NCI-H1092 treated with DMSO at 0.1 percent for 48 hours (cell line): ENCODE measurements at regions not wholly inside any gene's neighbourhood (a gene's known extent, or its start where the extent isn't known, plus 50 kb on each side); places are given as distances from the start of the nearest gene placed in this dataset.
A peak's percentile ranks its signal among the peaks of the same experiment; 100 is the strongest.
"Not testable (repeated sequence)": the region's sequence is repeated elsewhere in the genome, so short reads cannot be mapped to it uniquely, and the experiment has no call there.

ENCODE experiments used
- DNase-seq: peaks from one replicate; lab custom pipeline; 2025; lab: John Stamatoyannopoulos, UW

DNA sequence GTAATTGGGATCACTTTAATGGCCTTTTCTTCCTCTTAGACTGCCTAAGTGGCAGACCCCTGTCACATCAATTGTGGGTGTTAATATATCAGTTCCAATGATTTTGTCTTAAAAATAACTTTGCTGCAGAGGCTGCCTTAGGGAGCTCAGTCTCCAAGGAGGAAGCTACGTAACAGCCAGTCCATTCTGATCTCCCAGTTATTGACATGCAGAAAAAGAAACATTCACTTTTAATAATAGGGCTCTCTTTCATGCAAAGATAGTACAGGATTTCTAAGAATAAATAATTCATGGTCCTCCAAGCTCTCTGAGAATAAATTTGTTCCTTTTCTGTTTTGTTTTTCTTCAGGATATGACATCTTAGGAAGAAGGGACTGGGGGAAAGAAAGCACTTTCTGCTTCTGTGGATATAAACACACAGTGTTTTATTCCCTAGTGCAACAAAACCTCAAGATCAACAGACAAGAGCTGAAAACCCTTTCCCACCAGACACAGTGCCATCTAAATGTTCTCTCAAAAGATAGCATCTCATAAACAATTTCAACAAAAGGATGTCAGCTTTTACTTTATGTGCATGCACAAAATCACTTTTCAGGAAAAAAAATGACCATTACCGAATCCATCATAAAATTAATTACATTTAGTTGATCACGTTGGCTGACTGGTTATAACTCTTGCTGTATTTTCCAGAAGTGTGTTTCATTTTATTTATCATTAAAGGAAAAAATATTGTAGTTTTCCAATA, 372.4 kb upstream of the SLC7A11 start:
- DNase-seq = no peak

DNA sequence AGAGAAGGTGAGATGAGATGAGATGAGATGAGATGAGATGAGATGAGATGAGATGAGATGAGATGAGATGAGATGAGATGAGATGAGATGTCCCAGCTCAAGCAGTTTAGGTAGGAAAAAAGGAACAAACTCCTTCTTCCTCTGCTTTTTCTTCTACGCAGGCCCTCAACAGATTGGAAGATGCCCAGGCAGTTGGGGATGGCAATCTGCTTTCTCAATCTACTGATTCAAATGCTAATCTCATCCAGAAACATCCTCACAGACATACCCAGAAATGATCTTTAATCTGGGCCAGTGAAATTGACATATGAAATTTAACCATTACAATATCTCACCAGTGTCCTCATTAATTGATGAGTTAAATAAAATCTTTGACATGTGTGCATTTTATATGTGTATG, 370.3 kb upstream of the SLC7A11 start:
- DNase-seq = no peak

DNA sequence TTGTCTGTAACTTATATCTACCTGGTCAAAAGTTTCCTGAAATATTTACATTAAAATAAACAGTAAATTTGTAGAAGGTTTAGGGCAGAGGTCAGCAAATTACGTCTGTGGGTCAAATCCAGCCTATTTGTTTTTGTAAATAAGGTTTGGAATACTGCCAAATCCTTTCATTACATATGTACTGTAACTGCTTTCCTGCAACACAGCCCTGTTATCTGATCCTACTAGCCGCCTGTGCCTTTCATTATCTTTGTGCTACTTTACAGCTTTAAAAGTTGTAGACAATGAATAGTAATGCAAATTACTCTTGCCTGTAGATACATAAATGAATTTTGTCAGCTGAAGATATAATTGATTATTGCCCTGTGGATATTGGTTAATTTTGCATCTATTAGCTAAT, 369.6 kb upstream of the SLC7A11 start:
- no peak for DNase-seq

DNA sequence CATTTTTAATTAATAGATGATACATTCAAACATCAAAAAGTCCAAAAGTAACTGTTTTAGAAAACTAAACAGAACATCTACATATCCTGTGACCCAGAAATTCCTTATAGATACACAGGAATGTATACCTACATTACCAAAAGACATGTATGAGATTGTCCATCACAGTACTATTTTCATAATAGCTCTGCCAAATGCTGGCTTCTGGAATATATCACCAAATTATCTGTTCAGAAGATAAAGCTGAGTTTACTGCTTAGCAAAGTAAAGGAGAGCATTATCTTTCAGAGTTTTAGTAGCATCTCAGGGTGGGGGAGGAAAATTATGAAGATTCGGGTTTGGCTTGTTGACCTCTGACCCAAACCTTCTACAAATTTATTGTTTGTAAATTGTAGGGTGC, 368.9 kb upstream of the SLC7A11 start:
- no peak for DNase-seq

DNA sequence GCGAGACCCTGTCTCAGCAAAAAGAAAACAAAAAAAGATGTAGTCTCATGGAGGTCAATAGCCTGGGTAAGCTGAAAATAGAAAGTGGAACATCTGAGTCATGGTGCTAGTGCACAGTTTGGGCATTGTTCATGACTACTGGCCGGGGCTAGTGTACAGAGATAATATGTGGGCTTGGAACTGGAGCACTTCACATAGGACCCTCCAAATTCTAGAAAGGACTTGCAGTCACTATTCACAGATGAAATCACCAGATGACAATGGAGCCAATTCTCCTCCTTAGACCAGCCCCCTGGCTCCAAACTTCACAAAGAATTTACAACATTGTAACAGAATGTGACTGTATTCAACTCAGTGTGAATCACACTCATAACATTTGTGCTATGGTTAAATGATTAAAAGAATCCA, 367.8 kb upstream of the SLC7A11 start:
- no peak for DNase-seq

DNA sequence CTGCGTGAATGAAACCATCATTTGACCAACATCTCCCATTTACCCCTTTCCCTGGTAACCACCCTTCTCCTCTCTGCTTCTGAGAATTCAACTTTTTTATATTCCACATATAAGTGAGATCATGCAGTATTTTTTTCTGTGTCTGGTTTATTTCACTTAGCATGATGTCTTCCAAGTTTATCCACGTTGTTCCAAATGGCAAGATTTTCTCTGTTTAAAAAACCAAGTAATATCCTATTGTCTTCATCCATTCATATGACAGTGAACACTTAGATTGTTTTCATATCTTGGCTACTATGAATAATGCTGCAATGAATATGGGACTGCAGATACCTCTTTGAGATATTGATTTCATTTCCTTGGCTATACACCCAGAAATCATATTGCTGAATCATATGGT, 362.4 kb upstream of the SLC7A11 start:
- no peak for DNase-seq

DNA sequence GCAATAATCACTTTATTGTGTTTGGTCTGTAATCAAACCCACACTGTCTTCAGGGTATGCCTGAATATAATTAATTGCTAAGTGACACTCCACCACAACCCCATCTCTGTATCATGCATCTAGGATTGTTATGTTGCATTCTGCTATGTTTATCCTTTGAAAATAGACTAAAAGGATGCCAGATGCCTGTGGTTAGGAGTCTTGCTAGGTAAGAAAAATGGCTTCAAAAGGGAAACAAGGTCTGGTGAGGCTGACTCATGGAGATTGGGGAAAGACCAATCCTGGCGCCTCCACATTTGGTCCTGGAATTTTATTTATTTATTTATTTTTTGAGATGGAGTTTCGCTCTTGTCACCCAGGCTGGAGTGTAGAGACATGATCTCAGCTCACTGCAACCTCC, 360.5 kb upstream of the SLC7A11 start:
- DNase-seq = no peak

DNA sequence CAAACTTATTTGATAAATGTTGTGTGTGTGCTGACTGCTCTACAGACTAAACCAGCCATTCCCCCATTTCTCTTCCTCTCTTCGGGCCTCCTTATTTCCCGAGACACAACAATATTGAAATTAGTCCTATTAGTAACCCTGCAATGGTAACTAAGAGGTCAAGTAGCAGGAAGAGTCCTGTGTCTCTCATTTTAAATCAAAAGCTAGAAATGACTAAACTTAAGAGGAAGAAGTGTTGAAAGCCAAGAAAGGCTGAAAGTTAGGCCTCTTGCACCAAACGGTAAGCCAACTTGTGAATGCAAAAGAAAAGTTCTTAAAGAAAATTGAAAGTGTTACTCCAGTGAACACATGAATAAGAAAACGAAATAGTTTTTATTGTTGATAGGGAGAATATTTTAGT, 357.8 kb upstream of the SLC7A11 start:
- DNase-seq = no peak

DNA sequence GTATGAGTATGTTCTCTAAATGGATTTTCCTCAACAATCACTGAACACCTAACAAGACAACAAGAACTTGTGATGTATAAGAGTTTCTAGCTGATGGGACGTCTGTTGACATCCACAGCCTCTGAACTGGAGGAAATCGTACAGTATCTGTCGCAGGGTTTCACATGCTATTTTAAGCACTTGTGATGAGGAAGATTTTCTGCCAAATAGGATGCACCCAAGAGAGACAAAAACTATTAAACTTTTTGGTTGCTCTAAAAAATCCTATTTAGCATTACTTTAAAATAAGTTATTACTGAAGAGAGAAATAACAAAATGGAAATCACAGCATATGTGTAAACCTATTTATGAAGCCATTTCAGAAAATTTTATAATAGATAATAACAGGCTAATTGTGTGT, 356.1 kb upstream of the SLC7A11 start:
- no peak for DNase-seq

DNA sequence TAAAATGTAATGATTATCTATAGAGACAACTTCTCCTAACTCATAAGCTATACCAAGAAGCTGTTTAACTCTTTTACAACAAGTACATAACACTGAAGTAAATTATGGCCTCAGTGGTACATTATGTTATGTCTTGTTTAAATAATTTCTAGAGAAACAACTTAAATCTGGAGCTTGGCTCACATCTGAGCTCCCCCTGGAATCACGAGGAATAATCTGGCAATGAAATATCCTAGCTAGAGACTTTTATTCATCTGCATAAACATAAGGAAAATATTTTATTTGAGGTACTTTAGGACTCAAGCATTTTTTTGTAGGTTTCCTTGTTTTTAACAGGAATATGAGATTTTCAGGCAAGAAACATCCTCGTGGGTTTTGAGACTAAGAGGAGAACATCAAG, 354.7 kb upstream of the SLC7A11 start:
- DNase-seq = no peak

DNA sequence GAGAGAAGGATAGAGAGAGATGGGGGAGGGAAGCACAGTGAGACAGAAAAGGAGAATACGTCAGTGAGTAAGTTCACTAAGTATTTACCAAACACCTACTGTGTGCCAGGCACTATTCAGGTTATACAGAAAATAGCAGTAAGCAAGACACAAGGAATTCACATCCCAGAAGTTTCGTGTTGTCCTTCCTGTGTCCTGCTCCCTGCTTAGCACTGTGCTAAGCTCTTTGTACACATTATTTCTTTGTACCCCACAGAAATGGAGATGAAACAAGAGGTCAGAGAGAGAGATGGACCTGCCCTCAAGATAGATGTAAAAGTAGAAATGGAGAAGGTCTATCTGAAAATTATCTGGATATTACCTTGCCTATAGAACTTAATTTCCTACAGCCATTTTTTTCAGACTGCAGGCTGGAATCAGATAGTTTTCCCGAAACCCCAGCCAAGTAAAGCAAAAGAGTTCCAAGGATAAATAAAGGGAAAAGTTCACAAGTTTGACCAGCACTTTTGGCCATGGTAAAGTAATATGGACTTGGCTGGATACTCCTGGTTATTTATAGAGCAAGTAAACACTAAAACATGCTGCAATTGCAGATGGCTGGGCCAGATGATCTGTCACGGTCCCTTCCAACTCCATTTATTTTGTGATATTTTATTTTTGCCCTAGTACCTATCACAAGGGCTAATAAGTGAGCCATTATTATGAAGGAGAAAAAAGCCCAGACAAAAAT, 353.7 kb upstream of the SLC7A11 start:
- no peak for DNase-seq

DNA sequence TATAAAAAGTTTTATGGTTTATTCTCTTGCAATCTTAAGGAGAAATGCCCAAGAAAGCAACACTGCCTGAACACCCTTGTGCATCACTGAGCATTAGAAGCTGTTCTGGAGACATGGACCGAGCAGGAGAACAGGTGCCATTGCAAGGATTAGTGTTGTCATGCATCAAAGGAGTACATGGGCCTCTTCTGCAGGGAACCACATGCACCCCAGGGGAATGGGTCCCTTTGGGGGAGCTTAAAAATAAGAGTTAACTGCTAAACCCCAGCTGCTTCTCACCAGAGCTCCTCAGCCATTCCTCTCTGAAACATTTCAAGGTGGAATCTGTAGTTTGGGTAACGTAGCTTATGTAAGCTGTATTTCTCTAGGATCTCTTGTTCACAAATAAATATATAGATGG, 353.0 kb upstream of the SLC7A11 start:
- DNase-seq = no peak

DNA sequence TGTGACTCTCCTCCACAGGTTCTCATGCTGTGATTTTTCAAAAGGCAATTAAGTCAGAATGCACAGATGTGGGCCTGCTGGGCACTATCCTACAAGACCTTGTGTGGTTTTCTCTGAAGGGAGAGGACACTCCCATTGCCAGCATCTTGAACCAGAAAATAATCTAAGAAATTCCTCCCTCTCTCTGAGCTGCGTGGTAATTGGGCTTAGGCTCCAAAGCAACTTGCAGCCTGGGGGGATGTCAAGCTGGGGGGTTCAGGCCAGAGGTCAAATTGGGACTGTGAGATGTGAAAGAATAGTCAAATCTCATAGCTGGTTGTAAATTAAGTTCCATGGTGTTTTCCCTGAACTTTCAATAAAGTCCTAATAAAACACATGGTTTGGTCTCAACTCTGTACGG, 350.6 kb upstream of the SLC7A11 start:
- no peak for DNase-seq

DNA sequence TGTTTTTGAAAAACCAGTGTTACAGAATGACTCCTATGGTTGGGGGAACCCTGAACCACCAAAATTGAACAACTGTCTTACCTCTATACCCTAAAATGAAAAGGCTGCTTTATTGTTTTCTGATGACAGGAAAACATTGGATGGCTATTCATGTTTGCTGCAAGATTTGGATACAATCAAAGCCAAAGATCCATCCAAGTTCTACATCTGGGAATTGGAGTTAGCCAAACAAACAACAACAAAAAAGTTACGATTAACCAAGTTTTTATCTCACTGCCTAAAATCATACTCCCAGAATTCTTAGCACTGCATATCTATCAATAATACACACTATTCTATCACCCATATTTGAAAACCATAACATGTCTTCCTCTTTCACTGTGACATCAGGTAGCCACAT, 349.7 kb upstream of the SLC7A11 start:
- DNase-seq = no peak

DNA sequence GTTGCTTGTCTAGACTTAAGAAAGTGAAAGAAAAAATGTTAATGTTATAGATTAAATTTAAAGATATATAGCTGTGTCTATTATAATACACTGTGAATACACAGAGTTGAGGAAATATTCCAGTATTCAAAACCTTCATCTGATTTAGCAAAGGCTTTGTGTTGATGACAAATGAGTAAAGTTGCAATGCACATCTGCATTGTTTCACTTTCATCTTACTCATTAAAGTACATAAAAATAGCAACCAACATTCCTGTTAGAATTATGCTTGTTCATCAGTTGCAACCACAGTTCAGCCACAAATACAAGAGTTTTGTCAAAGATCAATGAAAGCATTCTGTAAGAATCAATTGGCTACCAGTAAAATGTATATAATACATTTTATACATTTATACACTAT, 346.4 kb upstream of the SLC7A11 start:
- DNase-seq = no peak

DNA sequence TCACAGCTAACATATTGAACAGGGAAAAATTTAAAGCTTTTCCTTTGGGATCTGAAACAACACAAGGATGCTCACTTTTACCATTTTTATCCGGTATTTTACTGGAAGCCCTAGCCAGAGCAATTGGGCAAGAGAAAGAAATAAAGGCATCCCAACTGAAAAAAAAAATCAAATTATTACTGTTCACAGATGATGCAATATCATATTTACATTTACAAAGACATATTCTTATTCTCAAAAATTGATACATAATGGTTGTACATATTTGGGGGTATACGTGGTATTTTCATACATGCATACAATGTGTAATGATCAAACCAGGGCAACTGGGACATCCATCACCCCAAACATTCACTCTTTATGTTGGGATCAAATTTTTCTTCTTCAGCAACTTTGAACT, 337.0 kb upstream of the SLC7A11 start:
- no peak for DNase-seq

DNA sequence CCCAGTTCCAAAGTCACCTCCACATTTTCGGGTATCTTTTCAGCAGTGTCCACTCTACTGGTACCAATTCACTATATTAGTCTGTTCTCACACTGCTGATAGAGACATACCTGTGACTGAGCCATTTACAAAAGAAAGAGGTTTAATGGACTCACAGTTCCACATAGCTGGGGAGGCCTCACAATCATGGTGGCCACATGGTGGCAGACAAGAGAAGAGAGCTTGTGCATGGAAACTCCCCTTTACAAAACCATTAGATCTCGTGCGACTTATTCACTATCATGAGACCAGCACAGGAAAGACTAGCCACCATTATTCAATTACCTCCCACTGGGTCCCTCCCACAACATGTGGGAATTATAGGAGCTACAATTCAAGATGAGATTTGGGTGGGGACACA, 335.7 kb upstream of the SLC7A11 start:
- DNase-seq = not testable (repeated sequence)

DNA sequence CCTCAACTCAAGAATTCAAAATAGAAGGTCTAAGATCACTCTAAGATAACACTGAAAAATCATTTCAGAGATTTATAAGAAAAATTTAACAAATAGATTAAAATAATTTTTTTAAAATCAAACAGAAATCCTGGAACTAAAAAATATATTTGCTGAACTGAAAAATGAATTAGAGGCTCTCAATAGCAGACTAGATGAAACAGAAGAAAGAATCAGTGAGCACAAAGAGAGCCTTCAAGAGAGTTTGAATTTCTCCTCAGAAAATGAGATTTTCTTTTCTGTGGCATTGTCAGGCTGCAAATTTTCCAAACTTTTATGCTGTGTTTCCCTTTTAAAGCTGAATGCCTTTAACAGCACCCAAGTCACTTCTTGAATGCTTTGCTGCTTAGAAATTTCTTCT, 335.0 kb upstream of the SLC7A11 start:
- no peak for DNase-seq

DNA sequence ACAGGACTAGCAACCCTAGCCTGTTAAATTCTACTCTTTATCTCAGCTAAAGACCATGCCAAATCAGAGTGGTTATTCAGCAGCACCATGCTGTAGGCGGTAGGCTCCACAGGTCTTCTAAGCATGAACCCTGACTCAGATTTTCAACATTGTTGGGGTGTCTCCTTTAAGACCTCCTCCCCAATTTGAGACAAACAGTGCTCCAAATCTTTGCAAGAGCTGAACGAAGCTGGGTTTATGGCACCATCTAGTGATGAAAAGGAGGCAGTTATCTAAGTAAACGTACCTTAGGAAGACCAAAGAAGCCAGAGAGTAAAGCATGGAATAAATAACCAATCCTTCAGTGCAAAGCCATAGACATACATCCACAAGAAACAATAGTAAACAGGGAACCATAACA, 334.5 kb upstream of the SLC7A11 start:
- peak; percentile 22 for DNase-seq

DNA sequence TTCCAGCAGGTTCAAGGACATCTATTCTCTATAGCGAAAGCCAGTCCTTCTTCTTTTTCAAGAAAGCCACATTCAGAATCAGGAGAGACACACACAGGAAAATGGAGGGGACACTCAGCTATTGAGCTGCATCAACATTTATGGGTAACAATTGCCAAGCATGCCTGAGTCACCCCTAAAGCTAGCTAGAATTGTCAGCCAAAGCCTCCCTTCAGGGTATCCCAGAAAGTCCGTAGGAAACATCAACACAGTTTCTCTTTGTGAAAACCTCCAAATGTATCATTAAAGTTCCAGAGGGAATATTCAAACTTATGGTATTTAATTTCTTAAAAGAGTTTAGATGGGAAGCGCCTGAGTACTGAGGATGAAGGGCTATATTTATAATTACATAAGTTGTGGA, 331.1 kb upstream of the SLC7A11 start:
- DNase-seq = no peak

DNA sequence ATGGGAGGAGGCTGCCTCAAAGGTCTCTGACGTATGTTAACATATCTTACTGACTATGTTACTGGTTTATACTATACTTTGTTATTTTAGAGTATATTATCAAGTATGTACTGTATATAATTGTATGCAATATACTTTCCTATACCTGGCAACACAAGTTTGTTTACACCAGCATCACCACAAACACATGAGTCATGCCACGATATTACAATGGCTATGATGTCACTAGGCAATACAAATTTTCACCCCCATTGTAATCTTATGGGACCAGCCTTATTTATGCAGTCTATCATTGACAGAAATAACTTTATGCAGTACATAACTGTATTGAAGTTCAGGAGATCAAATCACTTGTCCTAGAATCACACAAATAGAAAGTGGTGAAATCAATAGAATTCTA, 329.9 kb upstream of the SLC7A11 start:
- DNase-seq = no peak

DNA sequence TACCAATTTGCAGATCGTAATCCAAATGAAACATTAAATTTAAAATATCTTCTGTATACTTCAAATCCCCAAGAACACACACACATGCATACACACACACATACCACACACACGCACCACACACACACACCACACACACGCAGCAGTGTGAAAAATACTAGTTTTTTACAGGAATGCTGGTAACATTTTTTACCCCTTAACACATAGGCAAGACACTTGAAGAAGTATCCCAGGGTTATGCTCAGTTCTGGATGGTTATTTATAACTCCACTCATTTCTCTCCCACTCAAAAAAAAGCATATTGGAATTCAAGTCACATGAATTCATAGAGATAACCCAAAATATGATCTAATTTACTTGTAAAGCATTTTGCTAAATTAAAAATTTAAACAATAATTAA, 325.5 kb upstream of the SLC7A11 start:
- no peak for DNase-seq

DNA sequence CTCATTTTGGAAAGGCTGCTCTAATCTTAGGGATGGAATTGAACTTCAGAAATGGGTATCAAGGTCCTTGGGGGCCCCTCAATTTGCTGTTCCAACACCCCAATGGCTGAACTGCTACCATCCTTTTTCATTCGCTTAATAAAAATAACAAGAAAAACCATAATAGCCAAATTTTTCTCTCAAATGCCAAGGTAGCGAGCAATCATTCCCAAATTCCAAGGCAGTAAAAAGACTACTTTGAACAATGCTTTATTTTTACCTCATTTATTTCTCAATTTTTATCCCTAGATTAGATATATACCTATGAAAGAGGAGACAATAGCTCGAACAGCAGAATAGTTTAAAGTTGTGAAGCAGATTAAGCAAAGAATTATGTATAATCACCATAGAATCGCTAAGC, 323.4 kb upstream of the SLC7A11 start:
- DNase-seq = no peak

DNA sequence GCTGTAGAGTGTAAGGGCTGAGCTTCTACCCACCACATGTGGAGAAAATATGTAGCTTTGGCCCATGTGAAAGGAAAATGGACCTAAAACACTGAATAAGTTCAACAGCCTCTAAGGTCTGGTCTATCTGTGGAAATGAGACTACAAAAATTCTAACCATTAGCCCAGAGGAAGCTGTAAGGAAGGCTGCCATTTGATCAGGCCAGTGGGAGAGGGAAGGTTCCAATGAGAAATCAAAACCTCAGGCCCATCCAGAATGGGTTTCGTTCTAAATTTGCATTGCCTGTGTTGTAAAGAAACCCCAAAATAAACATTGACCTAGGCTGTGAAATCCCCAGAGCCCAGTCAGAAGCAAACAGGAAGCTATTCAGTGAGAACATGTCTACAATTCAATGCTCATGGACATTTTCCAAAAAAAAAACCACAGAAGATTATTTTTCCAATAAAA, 320.4 kb upstream of the SLC7A11 start:
- no peak for DNase-seq
